ENCODE measurements at regions not wholly inside any gene's neighbourhood (a gene's known extent, or its start where the extent isn't known, plus 50 kb on each side); places are given as distances from the start of the nearest gene placed in this dataset.

- TF ChIP-seq CTCF (IDR thresholded peaks at IDR 0.05; ENCODE audit: low read depth, low read length, poor library complexity, severe bottlenecking) (no peak), EZH2phosphoT487 (IDR thresholded peaks at IDR 0.05; ENCODE audit: borderline replicate concordance, low read length) (no peak)
- Histone ChIP-seq H3K9me2 (replicated peaks; ENCODE audit: control insufficient read depth, low read length) (no peaks in the 10 kb centered on the region), H3K36me3 (ENCODE audit: control insufficient read depth, low read length) (no peaks in the 10 kb centered on the region), H4K20me1 (ENCODE audit: control insufficient read depth, insufficient read depth, low read depth, low read length) (no peaks in the 10 kb centered on the region), H3K4me1 (ENCODE audit: control insufficient read depth, low read length) (no peaks in the 10 kb centered on the region), H3K9me3 (ENCODE audit: control insufficient read depth, insufficient read depth, low read length) (no peaks in the 10 kb centered on the region; the same call in 1 of the 2 replicates), H3K79me2 (ENCODE audit: control insufficient read depth, low read length) (no peaks in the 10 kb centered on the region), H3K27ac (ENCODE audit: low read depth, low read length) (no peak overlapping the region), H3K4me3 (ENCODE audit: low read length) (no peak overlapping the region), H3K27me3 (ENCODE audit: control insufficient read depth, low read length) (no peaks in the 10 kb centered on the region), H3F3A (ENCODE audit: control insufficient read depth, insufficient read depth) (no peaks in the 10 kb centered on the region), H3K4me2 (ENCODE audit: low read length) (no peak overlapping the region)
Measured at GRCh38 chr17:427891-428290, 75.3 kb upstream of the RPH3AL start.

- no peaks in the 10 kb centered on the region for H3K4me1 ChIP-seq (ENCODE audit: control insufficient read depth, low read length)
- H3K9me3 ChIP-seq (ENCODE audit: control insufficient read depth, insufficient read depth, low read length): no peaks in the 10 kb centered on the region; the same call in 1 of the 2 replicates
- H3K27me3 ChIP-seq (ENCODE audit: control insufficient read depth, low read length): no peaks in the 10 kb centered on the region
- H3K36me3 ChIP-seq (ENCODE audit: control insufficient read depth, low read length): no peaks in the 10 kb centered on the region
- H3K4me3 ChIP-seq (ENCODE audit: low read length): no peak overlapping the region
- H4K20me1 ChIP-seq (ENCODE audit: control insufficient read depth, insufficient read depth, low read depth, low read length): no peaks in the 10 kb centered on the region
- H3K27ac ChIP-seq (ENCODE audit: low read depth, low read length): no peak overlapping the region
- no peak overlapping the region for H3K4me2 ChIP-seq (ENCODE audit: low read length)
- TF ChIP-seq EZH2phosphoT487 (IDR thresholded peaks at IDR 0.05; ENCODE audit: borderline replicate concordance, low read length): no peak
- no peak for TF ChIP-seq CTCF (IDR thresholded peaks at IDR 0.05; ENCODE audit: low read depth, low read length, poor library complexity, severe bottlenecking)
- H3F3A ChIP-seq (ENCODE audit: control insufficient read depth, insufficient read depth): no peaks in the 10 kb centered on the region
- H3K9me2 ChIP-seq (replicated peaks; ENCODE audit: control insufficient read depth, low read length): no peaks in the 10 kb centered on the region
- no peaks in the 10 kb centered on the region for H3K79me2 ChIP-seq (ENCODE audit: control insufficient read depth, low read length)
Measured at GRCh38 chr17:427327-427726, 74.7 kb upstream of the RPH3AL start.

GRCh38 chr17:422196-422930 lies 69.8 kb upstream of the RPH3AL start:
- no peaks in the 10 kb centered on the region for H3K9me3 ChIP-seq (ENCODE audit: control insufficient read depth, insufficient read depth, low read length)

More at GRCh38 chr17:422196-422930, 69.8 kb upstream of the RPH3AL start:
- Histone ChIP-seq H3K4me3 (ENCODE audit: low read length) (no peak overlapping the region), H3K9me2 (replicated peaks; ENCODE audit: control insufficient read depth, low read length) (no peaks in the 10 kb centered on the region), H3K36me3 (ENCODE audit: control insufficient read depth, low read length) (no peaks in the 10 kb centered on the region), H4K20me1 (ENCODE audit: control insufficient read depth, insufficient read depth, low read depth, low read length) (no peaks in the 10 kb centered on the region), H3K27ac (ENCODE audit: low read depth, low read length) (no peak overlapping the region), H3K79me2 (ENCODE audit: control insufficient read depth, low read length) (no peaks in the 10 kb centered on the region), H3K27me3 (ENCODE audit: control insufficient read depth, low read length) (no peaks in the 10 kb centered on the region), H3F3A (ENCODE audit: control insufficient read depth, insufficient read depth) (no peaks in the 10 kb centered on the region), H3K4me2 (ENCODE audit: low read length) (no peak overlapping the region), H3K4me1 (ENCODE audit: control insufficient read depth, low read length) (no peaks in the 10 kb centered on the region)
- TF ChIP-seq EZH2phosphoT487 (IDR thresholded peaks at IDR 0.05; ENCODE audit: borderline replicate concordance, low read length) (no peak), CTCF (IDR thresholded peaks at IDR 0.05; ENCODE audit: low read depth, low read length, poor library complexity, severe bottlenecking) (no peak)
